Keratinocyte (primary cell): ENCODE measurements at regions not wholly inside any gene's neighbourhood (a gene's known extent, or its start where the extent isn't known, plus 50 kb on each side); places are given as distances from the start of the nearest gene placed in this dataset.

Source experiments
- CTCF ChIP-seq, 3 experiments: IDR thresholded peaks in 1 of 3; conservative IDR thresholded peaks in 1 of 3; optimal IDR thresholded peaks in 1 of 3; 2 replicates in 2 of 3; 3 replicates in 1 of 3; pipeline versions ENCODE3 to v1.5.1; 2011; ENCODE audit warnings: low read length in 3 of 3, mild to moderate bottlenecking in 3 of 3, moderate library complexity in 2 of 3, control low read depth in 1 of 3, inconsistent platforms in 1 of 3; ENCODE audit not compliant: insufficient read depth in 2 of 3; ENCODE audit errors: extremely low read depth in 1 of 3
- EZH2 ChIP-seq: IDR thresholded peaks from one replicate; pipeline ENCODE4 v1.6.1; 2012; ENCODE audit warnings: inconsistent platforms, mild to moderate bottlenecking, low read length, moderate library complexity

GRCh38 chr5:93186076-93186682 lies 394.8 kb downstream of the NR2F1-AS1 start:
- no peak for TF ChIP-seq CTCF (optimal IDR thresholded peaks at IDR 0.05 in 1 of 3, IDR thresholded peaks at IDR 0.05 in 1 of 3, conservative IDR thresholded peaks at IDR 0.05 in 1 of 3; ENCODE audit: extremely low read depth in 1 of 3, insufficient read depth in 2 of 3, low read length in 3 of 3)
- no peak for TF ChIP-seq EZH2
